Activated T-cell treated with anti-CD3 and anti-CD28 coated beads, Interleukin-2, amount 50 U/mL, for 72 hours (primary cell): ENCODE measurements at regions not wholly inside any gene's neighbourhood (a gene's known extent, or its start where the extent isn't known, plus 50 kb on each side); places are given as distances from the start of the nearest gene placed in this dataset.
"Not testable (repeated sequence)": the region's sequence is repeated elsewhere in the genome, so short reads cannot be mapped to it uniquely, and the experiment has no call there.

Experiments used
- ATAC-seq, 2 donors: fragments of 150-1000 bp; cut with Tn5 transposase; replicated peaks in 1 of 2; 2 replicates each; pipeline ENCODE4 v1.10.0; 2021; ENCODE audit warnings: moderate library complexity in 2 of 2, mild to moderate bottlenecking in 1 of 2
- DNase-seq, 2 donors: peaks; one replicate each; pipeline ENCODE4 v3.0.0; 2021 to 2022; ENCODE audit warnings: mixed read lengths in 1 of 2
- H3K27ac Mint-ChIP-seq: one replicate; pipeline ENCODE4 v1.8.0; 2022; ENCODE audit warnings: mild to moderate bottlenecking, moderate library complexity, mixed read lengths
- H3K27me3 Mint-ChIP-seq: one replicate; pipeline ENCODE4 v1.8.0; 2022; ENCODE audit warnings: low read depth, mixed read lengths
- H3K36me3 Mint-ChIP-seq, 2 donors: one replicate each; pipeline ENCODE4 v1.8.0; 2022; ENCODE audit warnings: mixed read lengths in 2 of 2, mild to moderate bottlenecking in 1 of 2; ENCODE audit not compliant: insufficient read depth in 2 of 2
- H3K4me1 Mint-ChIP-seq: one replicate; pipeline ENCODE4 v1.8.0; 2022; ENCODE audit warnings: low read depth, mixed read lengths
- H3K4me3 Mint-ChIP-seq, 2 donors: one replicate each; pipeline ENCODE4 v1.8.0; 2022; ENCODE audit warnings: mild to moderate bottlenecking in 2 of 2, mixed read lengths in 2 of 2, moderate library complexity in 2 of 2
- H3K9me3 Mint-ChIP-seq, 2 donors: one replicate each; pipeline ENCODE4 v1.8.0; 2022; ENCODE audit warnings: mixed read lengths in 2 of 2

DNA sequence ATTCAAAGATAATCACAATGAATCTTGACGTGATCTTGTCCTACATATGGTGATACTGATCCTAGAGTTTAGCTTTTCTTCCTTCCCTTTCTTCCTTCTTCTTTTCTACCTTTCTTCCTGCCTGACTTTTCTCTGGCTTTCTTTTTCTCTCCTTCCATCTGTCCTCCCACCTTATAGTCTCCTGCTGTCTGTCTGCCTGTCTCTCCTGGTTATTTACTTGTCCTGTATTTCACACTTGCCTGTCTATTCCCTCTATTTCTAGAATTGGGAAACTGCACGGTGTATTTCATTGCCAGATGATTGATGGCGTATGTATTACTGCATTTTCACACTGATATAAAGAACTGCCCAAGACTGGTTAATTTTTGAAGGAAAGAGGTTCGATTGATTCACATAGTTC lies 718.1 kb upstream of the CDH6 start:
- no peaks in the 10 kb centered on the region for H3K4me1 Mint-ChIP-seq
- ATAC-seq (no peak), DNase-seq (no peak)
- no peaks in the 10 kb centered on the region for H3K36me3 Mint-ChIP-seq
- H3K4me3 Mint-ChIP-seq = no peak overlapping the region
- peaks cover 19 to 20% of the 10 kb centered on the region in 2 donors for H3K9me3 Mint-ChIP-seq
- no peaks in the 10 kb centered on the region for H3K27me3 Mint-ChIP-seq
- no peak overlapping the region for H3K27ac Mint-ChIP-seq

DNA sequence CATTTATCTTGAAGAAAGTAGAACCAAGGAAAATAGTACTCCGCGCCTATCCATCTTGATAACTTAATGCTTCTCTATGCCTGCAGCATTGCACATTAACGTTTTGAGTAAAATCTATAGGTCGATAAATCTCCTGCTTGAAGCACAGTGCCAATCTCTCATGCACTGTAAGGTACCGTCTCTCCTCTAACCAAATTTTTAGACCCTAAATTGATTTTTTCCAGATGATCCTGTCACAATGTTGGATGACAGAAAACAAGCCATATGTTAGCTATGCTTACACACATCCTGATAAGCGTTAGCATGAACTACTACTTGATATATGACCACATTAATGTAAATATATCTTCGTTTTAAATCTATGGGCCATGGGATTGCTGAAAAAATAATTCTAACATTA lies 723.8 kb upstream of the CDH6 start:
- peaks cover 10 to 16% of the 10 kb centered on the region in 2 donors for H3K9me3 Mint-ChIP-seq
- H3K27me3 Mint-ChIP-seq = no peaks in the 10 kb centered on the region
- H3K27ac Mint-ChIP-seq = no peak overlapping the region
- no peaks in the 10 kb centered on the region for H3K36me3 Mint-ChIP-seq
- H3K4me3 Mint-ChIP-seq = no peak overlapping the region
- DNase-seq (no peak), ATAC-seq (no peak)
- no peaks in the 10 kb centered on the region for H3K4me1 Mint-ChIP-seq

DNA sequence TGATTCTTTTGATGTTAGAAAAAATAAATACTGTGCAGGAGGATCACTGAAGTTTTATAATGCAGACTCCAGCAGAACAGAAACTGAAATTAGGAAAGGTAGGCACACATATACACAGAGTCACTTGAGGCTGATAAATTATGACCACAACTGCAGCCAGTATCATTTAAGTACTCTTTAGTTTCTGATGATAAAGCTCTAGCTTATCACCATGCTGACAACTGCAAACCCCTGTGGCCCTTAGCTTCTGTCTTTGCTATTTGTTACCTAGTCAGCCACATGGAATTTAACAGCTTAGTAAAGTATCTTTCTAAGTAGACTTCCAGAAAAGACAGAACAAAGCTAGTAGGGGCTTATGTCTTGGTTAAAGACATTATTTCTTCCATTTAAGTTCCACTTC lies 734.8 kb upstream of the CDH6 start:
- Mint-ChIP-seq H3K4me3 (no peak overlapping the region), H3K27me3 (no peaks in the 10 kb centered on the region), H3K36me3 (peaks cover 0 to 2% of the 10 kb centered on the region in 2 donors), H3K4me1 (no peaks in the 10 kb centered on the region), H3K27ac (no peak overlapping the region), H3K9me3 (peaks cover 0 to 9% of the 10 kb centered on the region in 2 donors)
- no peak for DNase-seq
- no peak for ATAC-seq

DNA sequence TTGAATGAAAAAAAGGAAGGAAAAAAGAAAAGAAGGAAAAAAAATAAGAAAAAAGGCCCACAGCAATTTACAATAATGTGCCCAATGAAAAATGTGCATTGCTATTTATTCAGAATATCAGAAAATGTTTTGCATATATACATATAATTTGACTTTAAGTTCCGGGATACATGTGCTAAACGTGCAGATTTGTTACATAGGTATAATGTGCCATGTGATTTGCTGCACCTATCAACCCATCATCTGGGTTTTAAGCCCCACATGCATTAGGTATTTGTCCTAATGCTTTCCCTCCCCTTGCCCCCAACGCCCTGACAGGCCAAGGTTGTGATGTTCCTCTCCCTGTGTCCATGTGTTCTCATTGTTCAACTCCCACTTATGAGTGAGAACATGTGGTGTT lies 738.0 kb upstream of the CDH6 start:
- not testable (repeated sequence) for H3K27me3 Mint-ChIP-seq, H3K4me3 Mint-ChIP-seq

DNA sequence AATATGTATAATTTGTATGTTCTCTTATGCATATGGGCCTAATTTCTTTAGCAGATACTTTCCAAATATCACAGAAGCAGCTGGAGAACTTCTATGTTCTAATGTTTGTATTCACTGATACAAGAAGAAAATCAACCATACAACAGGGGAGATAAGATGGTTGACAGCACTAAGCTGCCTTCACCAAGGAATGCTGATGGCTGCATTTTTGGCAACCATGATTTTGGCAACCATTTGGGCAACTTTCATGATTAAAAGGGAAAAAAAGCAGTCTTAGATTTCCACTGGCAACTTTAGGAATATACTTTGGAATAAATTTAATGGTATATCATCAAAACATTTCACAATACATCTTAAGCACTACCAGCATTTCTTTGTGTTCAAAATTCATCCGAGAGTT lies 740.3 kb upstream of the CDH6 start:
- Mint-ChIP-seq H3K27me3 (no peaks in the 10 kb centered on the region), H3K27ac (no peak overlapping the region), H3K9me3 (peaks cover 3 to 15% of the 10 kb centered on the region in 2 donors), H3K4me3 (no peak overlapping the region), H3K36me3 (peaks cover 0 to 2% of the 10 kb centered on the region in 2 donors), H3K4me1 (no peaks in the 10 kb centered on the region)
- no peak for DNase-seq
- no peak for ATAC-seq

More for the DNA sequence above, 738.0 kb upstream of the CDH6 start:
- ATAC-seq, H3K36me3 Mint-ChIP-seq, H3K27ac Mint-ChIP-seq, H3K4me1 Mint-ChIP-seq, DNase-seq: not testable (repeated sequence)
- peaks cover 2 to 11% of the 10 kb centered on the region in 2 donors for H3K9me3 Mint-ChIP-seq

DNA sequence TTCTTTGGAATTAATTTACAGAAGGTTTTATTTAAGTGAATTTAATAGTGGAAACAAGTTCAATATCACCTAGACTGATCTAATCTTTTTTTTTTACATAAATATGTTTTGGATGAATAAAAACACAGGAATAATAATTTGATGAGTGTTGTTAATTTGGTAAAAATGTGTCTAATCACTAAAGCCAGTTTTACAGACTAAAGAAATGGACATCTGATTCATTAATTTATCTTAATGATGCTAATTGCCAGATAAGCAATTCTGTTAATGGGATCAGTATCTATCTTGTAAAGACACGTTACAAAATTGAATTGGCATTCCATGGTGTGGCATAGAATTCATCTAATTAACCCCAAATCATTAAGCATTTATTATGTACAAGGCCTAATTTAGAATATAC lies 743.3 kb upstream of the CDH6 start:
- H3K27me3 Mint-ChIP-seq = no peaks in the 10 kb centered on the region
- no peak overlapping the region for H3K4me3 Mint-ChIP-seq
- no peaks in the 10 kb centered on the region for H3K4me1 Mint-ChIP-seq
- ATAC-seq (no peak), DNase-seq (no peak)
- peaks cover 8 to 14% of the 10 kb centered on the region in 2 donors for H3K9me3 Mint-ChIP-seq
- no peak overlapping the region for H3K27ac Mint-ChIP-seq
- H3K36me3 Mint-ChIP-seq = no peaks in the 10 kb centered on the region

DNA sequence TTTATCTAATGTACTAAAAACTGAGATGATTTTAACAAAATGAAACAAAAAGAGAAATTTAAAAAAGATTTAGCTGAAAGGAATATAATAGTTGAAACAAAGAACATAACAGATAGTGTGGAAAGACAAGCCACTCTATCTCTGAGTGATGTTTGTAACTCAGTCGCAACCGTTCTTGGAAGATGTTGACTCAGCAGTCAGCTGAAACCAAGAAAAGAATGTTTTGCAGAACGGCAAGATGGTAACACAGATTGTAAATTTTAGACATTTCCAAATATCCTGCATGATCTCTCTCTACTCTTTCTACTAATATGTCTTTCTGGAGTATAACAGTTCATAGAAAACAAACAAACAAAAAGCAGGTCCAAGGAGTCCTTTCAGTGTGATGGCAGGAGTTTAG lies 746.1 kb upstream of the CDH6 start:
- Mint-ChIP-seq H3K4me1 (no peaks in the 10 kb centered on the region), H3K4me3 (no peak overlapping the region), H3K9me3 (peaks cover 8 to 10% of the 10 kb centered on the region in 2 donors), H3K27me3 (no peaks in the 10 kb centered on the region), H3K27ac (no peak overlapping the region), H3K36me3 (peaks cover 0 to 1% of the 10 kb centered on the region in 2 donors)
- DNase-seq (no peak), ATAC-seq (no peak)

DNA sequence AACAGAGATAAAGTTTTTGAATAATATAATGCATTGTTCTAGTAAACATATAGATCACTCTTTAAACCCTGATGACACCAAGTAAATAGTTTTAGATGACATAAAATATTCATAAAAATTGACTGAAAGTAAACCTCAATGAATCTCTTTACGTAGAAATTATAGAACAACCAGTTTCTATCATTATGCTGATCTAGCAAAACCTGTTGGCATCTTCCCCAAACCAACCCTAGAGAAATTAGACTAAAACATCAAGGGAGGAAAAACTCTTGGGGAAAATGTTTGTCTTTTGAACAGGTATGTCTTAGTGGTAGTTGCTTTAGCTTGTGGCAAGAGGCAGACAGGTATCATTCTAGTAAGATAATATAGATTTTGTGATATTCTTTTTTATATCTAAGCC lies 747.0 kb upstream of the CDH6 start:
- no peak for ATAC-seq
- Mint-ChIP-seq H3K4me1 (no peaks in the 10 kb centered on the region), H3K36me3 (peaks cover 0 to 1% of the 10 kb centered on the region in 2 donors), H3K27me3 (no peaks in the 10 kb centered on the region), H3K9me3 (peaks cover 8 to 10% of the 10 kb centered on the region in 2 donors), H3K27ac (no peak overlapping the region), H3K4me3 (no peak overlapping the region)
- no peak for DNase-seq

DNA sequence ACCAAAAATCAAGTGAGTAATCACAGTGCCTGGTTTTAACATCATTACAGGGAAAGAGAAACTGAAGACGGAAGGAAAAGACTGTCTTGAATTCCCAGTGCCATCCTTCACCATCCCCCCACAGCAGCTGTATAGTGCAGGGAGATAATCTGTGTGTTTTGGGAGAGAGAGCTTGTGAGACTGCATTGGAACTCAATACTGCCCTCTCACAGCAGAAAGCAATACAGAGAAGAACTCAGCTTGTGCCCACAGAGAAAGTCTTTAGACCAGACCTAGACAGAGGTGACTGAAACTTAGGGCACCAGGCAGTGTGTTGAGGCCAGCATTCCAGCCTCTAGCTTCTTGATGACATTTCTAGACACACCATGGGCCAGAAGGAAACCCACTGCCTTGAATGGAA lies 754.7 kb upstream of the CDH6 start:
- no peak for ATAC-seq
- H3K4me3 Mint-ChIP-seq = no peak overlapping the region
- no peaks in the 10 kb centered on the region for H3K27me3 Mint-ChIP-seq
- no peak for DNase-seq
- H3K9me3 Mint-ChIP-seq = peaks cover 14 to 17% of the 10 kb centered on the region in 2 donors
- peaks cover 0 to 3% of the 10 kb centered on the region in 2 donors for H3K36me3 Mint-ChIP-seq
- H3K27ac Mint-ChIP-seq = no peak overlapping the region
- no peaks in the 10 kb centered on the region for H3K4me1 Mint-ChIP-seq

DNA sequence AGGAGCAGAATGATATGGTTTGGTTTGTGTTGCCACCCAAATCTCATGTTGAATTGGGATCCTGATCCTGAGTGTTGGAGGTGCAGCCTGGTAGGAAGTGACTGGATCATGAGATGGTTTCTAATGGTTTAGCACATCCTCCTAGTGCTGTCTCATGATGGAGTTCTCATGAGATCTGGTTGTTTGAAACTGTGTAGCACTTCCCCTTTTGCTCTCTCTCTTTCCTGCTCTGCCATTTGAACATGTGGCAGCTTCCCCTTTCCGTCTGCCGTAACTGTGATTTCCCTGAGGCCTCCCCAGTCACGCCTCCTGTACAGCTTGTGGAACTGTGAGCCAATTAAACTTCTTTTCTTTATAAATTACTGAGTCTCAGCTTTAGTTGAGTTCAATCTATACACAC lies 756.8 kb upstream of the CDH6 start:
- Mint-ChIP-seq H3K36me3 (peaks cover 0 to 2% of the 10 kb centered on the region in 2 donors), H3K27ac (no peak overlapping the region), H3K27me3 (no peaks in the 10 kb centered on the region), H3K9me3 (peaks cover 14 to 17% of the 10 kb centered on the region in 2 donors), H3K4me1 (no peaks in the 10 kb centered on the region), H3K4me3 (no peak overlapping the region)
- ATAC-seq (no peak), DNase-seq (no peak)

DNA sequence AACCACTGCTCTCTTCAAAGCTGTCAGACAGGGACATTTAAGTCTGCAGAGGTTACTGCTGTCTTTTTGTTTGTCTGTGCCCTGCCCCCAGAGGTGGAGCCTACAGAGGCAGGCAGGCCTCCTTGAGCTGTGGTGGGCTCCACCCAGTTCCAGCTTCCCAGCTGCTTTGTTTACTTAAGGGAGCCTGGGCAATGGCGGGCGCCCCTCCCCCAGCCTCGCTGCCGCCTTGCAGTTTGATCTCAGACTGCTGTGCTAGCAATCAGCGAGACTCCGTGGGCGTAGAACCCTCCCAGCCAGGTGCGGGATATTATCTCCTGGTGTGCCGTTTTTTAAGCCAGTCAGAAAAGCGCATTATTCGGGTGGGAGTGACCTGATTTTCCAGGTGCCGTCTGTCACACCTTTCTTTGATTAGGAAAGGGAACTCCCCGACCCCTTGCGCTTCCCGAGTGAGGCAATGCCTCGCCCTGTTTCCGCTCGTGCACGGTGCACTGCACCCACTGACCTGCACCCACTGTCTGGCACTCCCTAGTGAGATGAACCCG lies 764.5 kb upstream of the CDH6 start:
- H3K4me1 Mint-ChIP-seq, H3K27me3 Mint-ChIP-seq, ATAC-seq, H3K36me3 Mint-ChIP-seq, H3K9me3 Mint-ChIP-seq, H3K27ac Mint-ChIP-seq, DNase-seq, H3K4me3 Mint-ChIP-seq: not testable (repeated sequence)

DNA sequence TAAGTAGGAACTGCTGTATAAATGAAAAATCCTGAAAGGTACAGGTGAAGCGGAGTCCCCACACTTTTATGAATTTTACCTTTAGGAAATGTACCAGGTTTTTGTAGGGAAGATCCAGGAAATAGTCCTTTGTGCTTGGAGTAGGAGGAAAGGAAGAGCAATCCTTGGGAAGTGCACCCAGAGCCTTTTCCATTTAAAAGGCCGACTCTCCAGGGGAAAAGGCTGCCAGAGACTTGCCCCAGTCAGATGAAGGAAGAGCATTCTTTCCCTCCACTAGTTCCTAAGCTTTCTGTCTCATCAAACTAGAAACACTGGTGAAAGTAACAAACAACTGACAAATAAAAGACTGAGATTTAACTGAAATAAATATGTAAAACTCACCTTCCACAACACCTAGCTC lies 779.4 kb upstream of the CDH6 start:
- H3K4me1 Mint-ChIP-seq = no peaks in the 10 kb centered on the region
- H3K27ac Mint-ChIP-seq = no peak overlapping the region
- no peak overlapping the region for H3K4me3 Mint-ChIP-seq
- no peak for ATAC-seq
- DNase-seq = no peak
- H3K27me3 Mint-ChIP-seq = no peaks in the 10 kb centered on the region
- H3K36me3 Mint-ChIP-seq = no peaks in the 10 kb centered on the region
- peaks cover 2 to 3% of the 10 kb centered on the region in 2 donors for H3K9me3 Mint-ChIP-seq

DNA sequence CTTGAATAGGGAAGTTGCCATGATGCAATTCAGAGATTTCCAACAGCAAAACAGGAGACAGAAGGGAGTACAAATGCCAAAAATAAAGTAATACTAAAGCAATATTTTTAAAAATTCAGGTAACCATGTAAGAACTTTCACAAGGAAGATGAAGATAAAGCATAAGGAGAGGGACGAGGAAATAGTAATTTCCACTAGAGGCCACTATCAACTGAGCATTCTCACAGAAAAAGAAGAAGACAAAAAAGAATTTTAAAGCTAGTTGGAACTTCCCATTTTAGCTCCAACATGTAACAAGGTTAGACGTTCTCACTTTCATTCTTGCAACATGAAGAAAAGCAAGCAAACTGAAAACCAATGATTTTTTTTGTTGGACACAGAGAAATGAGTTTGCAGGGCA lies 779.9 kb upstream of the CDH6 start:
- Mint-ChIP-seq H3K9me3 (peaks cover 4% of the 10 kb centered on the region in 2 donors), H3K27me3 (no peaks in the 10 kb centered on the region), H3K27ac (no peak overlapping the region), H3K4me3 (no peak overlapping the region), H3K36me3 (no peaks in the 10 kb centered on the region), H3K4me1 (no peaks in the 10 kb centered on the region)
- DNase-seq (no peak), ATAC-seq (no peak)

DNA sequence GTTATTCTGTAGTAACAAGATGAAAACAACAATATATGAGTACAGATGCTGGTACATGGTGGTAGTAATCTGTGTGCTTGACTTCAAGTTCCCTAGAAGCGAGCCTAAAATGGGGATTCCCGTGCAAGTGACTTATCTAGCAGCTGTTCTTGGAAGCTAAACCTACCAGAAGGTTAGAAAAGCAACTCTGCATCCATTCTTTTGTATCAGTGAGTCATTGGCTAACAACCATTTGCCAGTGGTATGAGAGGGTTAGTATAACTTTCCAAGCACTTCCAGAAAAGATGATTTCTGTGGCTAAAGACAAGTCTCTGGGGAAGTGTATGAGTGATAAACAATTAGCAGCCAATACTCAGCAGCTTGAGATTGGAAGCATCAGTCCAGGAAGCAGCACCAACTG lies 787.7 kb upstream of the CDH6 start:
- Mint-ChIP-seq H3K36me3 (no peaks in the 10 kb centered on the region), H3K9me3 (peaks cover 5 to 7% of the 10 kb centered on the region in 2 donors), H3K27ac (no peak overlapping the region), H3K4me3 (no peak overlapping the region), H3K4me1 (no peaks in the 10 kb centered on the region), H3K27me3 (no peaks in the 10 kb centered on the region)
- no peak for DNase-seq
- ATAC-seq = no peak
